Prostate gland (tissue), 2 donors: ENCODE measurements at regions not wholly inside any gene's neighbourhood (a gene's known extent, or its start where the extent isn't known, plus 50 kb on each side); places are given as distances from the start of the nearest gene placed in this dataset.

Source experiments
- POLR2A ChIP-seq: fragments of 450-650 bp; IDR thresholded peaks from one replicate; pipeline ENCODE4 v1.6.1; 2016; ENCODE audit warnings: antibody characterized with exemption, mild to moderate bottlenecking
- TF ChIP-seq, protein P1 (sequence below), 4 experiments: fragments of 200-600 bp in 2 of 4; fragments of 450-650 bp in 2 of 4; sonication (generic) in 2 of 4; IDR thresholded peaks; 1 replicate in 3 of 4; 2 replicates in 1 of 4; pipeline ENCODE4 v1.5.1; 2016 to 2019; ENCODE audit warnings: antibody characterized with exemption in 4 of 4, mild to moderate bottlenecking in 2 of 4, moderate library complexity in 2 of 4

- TF ChIP-seq, protein P1, sequence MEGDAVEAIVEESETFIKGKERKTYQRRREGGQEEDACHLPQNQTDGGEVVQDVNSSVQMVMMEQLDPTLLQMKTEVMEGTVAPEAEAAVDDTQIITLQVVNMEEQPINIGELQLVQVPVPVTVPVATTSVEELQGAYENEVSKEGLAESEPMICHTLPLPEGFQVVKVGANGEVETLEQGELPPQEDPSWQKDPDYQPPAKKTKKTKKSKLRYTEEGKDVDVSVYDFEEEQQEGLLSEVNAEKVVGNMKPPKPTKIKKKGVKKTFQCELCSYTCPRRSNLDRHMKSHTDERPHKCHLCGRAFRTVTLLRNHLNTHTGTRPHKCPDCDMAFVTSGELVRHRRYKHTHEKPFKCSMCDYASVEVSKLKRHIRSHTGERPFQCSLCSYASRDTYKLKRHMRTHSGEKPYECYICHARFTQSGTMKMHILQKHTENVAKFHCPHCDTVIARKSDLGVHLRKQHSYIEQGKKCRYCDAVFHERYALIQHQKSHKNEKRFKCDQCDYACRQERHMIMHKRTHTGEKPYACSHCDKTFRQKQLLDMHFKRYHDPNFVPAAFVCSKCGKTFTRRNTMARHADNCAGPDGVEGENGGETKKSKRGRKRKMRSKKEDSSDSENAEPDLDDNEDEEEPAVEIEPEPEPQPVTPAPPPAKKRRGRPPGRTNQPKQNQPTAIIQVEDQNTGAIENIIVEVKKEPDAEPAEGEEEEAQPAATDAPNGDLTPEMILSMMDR (IDR thresholded peaks at IDR 0.05): no peak
- no peak for TF ChIP-seq POLR2A
These were observed 60.8 kb downstream of the COPRS start for GRCh38 chr17:31798205-31798724.
